GM18951 (cell line): ENCODE measurements at regions not wholly inside any gene's neighbourhood (a gene's known extent, or its start where the extent isn't known, plus 50 kb on each side); places are given as distances from the start of the nearest gene placed in this dataset.

Experiments used
- POLR2A ChIP-seq: IDR thresholded peaks from 4 replicates; pipeline ENCODE4 v1.6.1; 2011; ENCODE audit warnings: mild to moderate bottlenecking; ENCODE audit not compliant: insufficient read length, insufficient read depth; ENCODE audit errors: extremely low read depth
- in situ Hi-C: fragments of 300-500 bp; cut with MboI; formaldehyde crosslinking; loops from one replicate; pipeline ENCODE4 v1.12.0; 2022; ENCODE audit warnings: low sequenced_read_pairs, mixed read lengths, inconsistent platforms; ENCODE audit not compliant: unreplicated experiment

DNA sequence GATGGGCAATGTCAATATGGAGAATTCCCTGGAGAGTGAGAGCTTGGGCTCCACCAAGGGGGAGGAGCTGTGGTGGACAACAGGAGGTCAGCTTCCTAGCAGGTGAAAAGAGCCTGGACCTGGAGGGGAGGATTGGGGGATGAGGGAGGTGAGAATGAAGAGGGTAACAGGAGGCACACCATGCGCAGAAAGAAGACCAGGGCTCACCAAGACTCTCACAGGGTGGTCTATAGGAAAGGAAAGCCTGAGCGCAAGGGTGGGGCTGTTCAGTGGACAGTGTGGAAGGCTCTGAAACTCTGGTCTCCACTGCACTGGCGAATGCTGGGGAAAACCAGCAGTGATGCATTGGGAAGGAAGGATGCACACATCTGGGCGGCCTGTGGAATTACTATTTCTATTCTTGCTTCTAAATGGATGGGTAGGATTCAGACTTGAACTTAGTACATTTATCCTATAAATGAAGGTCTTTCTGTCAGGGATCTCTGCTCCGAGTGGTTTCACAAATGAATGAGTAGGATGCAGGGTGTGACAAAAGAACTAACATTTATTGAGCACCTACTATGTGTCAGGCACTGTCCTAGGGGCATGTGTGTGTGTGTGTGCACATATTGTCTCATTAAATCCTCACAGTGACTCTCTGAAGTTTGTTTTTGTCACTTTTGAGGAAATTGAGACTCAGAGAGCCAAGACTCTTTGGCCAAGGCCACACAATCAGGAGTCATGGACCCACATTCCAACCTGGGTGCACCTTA is 152.7 kb downstream of the CD83 start:
- in situ Hi-C loops, result no loop called here

GRCh38 chr6:14270925-14271788 is 153.6 kb downstream of the CD83 start:
- in situ Hi-C loops, result no loop called here
- TF ChIP-seq POLR2A, result no peak

More for the DNA sequence above, 152.7 kb downstream of the CD83 start:
- no peak for TF ChIP-seq POLR2A

DNA sequence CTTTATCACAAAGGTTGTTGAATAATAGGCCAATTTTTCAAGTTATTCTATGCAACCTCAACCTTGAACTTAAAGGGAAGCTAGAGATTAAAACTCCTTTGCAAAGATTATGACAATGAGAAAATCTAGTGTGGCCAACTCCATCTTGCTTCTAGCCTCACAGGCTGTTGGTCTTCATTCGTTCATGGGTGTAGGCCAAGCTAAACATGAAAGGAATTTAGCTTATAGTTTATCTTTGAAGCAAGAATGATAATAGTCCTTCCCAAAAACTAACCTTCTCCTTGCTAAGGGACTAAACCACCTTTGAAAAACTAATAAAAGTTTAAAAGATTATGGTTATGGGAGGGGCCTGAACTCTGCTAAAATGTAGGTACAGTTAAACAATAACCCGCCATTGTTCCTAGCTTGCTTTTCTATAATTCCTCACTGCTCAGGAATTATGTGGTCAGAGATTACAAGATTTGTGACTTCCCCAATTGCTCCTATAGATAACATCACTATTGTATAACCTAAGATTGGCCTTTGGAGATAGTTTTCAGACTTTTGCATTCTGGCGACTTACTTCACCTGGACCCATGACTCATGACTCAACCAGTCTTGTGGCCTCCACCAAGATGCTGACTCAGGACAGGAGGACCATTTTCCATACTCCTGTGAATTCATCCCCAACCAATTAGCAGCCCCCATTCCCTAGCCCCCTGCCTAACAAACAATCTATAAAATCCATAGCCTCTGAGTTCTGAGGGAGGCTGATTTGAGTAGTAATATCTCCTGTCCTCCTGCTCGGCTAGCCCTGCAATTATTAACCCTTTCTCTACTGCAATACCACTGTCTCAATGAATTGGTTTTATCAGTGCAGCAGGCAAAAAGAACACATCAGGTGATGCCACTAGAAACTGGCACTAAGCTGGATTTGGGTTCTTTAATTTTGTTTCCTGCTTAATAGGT is 154.5 kb downstream of the CD83 start:
- in situ Hi-C loops, result no loop called here
- no peak for TF ChIP-seq POLR2A

DNA sequence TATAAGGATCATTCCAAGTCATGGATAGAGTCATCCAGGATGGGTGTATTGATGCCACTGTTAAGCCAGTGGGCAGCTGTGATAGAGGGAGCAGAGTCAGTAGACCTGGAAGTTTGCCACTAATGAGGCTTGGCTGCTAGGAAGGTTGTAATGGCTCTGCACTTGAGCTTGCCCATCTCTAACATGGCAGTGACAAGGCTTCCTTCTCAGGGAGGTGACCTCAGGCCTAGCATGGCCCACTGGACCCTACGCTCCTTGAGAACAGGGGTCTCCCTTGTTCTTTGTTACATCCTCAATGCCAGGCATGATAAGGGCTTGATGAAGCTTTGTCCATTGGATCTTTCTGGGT is 155.1 kb downstream of the CD83 start:
- TF ChIP-seq POLR2A, result no peak
- in situ Hi-C loops, result no loop called here

GRCh38 chr6:14273191-14273590 is 155.6 kb downstream of the CD83 start:
- in situ Hi-C loops, result no loop called here
- no peak for TF ChIP-seq POLR2A

GRCh38 chr6:14274016-14274415 is 156.4 kb downstream of the CD83 start:
- in situ Hi-C loops, result no loop called here
- no peak for TF ChIP-seq POLR2A

GRCh38 chr6:14274546-14275492 is 157.2 kb downstream of the CD83 start:
- TF ChIP-seq POLR2A, result no peak
- in situ Hi-C loops, result no loop called here

DNA sequence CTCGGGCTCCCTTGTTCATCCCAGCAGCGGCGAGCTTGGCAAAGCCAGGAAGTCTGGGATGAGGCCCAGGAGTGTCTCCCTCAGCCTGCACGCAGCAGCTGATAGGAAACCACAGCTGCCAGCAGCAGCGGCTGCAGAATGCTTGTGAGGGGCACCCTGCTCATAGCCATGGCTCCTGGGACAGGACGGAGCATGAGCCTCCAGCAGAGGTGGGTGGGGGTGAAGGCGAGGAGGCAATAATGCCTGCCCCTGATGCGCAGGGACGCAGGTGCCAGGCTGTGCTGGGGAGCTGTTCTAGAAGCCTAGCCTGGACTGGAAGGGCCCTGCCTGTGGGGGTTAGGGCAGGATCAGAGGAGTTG is 157.9 kb downstream of the CD83 start:
- in situ Hi-C loops, result no loop called here
- no peak for TF ChIP-seq POLR2A

GRCh38 chr6:14276071-14276470 is 158.5 kb downstream of the CD83 start:
- TF ChIP-seq POLR2A, result no peak
- in situ Hi-C loops, result no loop called here

DNA sequence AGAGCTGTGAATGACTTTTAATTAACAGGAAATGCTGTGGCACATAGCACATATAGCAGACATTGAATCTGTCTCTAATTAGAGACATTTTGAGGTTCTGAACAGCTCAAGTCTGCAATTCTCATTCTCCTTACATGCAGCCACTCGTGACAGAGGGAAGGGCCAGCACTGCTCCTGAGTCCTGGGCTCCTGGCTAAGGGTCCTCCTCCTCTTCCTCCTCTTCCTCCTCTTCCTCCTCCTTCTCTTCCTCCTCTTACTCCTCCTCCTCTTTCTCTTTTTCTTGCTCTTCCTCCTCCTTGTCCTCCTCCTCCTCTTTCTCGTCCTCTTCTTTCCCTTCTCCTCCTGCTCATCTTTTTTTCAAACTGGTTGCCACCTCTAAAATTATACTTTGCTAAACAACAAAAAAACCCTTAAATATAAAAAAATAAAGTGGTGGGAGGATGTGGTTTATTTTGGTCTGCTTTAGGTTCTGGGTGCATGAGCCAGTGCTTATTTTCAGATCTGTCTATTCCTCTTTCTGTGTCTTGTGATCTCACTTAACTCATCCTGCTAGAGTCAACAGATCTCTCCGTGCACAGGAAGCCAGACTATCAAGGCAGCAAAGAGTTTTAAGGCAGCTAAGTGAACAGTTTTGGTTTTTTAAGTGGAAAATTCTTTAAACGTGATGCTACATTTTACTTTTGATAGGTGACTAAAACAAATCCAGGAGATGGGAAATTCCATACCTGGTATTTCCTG is 159.3 kb downstream of the CD83 start:
- TF ChIP-seq POLR2A, result no peak
- in situ Hi-C loops, result no loop called here

DNA sequence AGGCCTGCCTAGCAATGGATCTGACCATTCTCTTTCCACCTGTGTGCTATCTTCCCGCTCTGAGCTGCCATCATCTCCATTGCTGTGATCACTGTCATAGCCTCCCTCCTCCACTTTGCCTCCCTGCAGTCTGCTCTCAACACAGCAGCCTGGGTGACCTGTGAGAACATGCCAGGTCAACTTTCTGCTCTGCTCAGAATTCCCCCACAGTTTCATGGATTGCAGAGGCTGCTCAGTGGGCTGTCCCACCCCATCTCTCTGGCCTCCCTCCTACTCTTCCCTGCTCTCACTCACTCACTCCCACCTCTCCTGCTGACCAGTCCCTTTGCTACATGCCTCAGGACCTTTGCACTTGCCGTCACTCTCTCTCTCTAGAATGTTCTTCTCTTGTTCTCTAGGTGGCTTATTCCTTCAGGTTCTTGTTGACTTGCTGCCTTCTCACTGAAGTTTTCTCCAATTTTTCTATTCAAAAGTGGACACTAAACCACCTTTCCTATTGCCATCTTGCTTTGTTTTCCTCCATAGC is 159.9 kb downstream of the CD83 start:
- in situ Hi-C loops, result no loop called here
- TF ChIP-seq POLR2A, result no peak
